ENCODE measurements at regions not wholly inside any gene's neighbourhood (a gene's known extent, or its start where the extent isn't known, plus 50 kb on each side); places are given as distances from the start of the nearest gene placed in this dataset.
A peak's percentile ranks its signal among the peaks of the same experiment; 100 is the strongest.

DNA sequence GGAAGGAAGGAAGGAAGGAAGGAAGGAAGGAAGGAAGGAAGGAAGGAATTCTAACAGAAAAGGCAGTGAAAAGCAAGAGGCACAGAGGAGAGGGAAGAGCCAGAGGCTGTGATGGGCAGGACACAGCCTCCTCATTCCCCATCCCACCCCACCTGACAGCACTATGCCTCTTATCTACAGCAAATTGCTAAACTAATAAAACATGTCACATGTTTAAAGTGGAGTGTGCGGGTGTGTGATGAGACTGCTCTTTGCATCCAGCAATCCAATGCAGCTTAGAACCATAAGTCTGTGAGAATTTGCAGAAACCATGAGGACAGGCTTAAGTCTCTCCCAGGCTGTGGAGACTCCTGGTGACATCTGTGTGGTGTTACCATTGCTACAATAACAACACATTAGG lies 108.4 kb upstream of the ALK start:
- Mint-ChIP-seq H3K4me1 (no peaks in the 10 kb centered on the region), H3K27ac (no peak overlapping the region), H3K27me3 (peaks cover 6% of the 10 kb centered on the region), H3K9me3 (ENCODE audit: low read depth) (no peaks in the 10 kb centered on the region), H3K4me3 (no peak overlapping the region), H3K36me3 (ENCODE audit: low read depth) (no peaks in the 10 kb centered on the region)
- ChIA-PET CTCF (no interaction called here), POLR2A (no interaction called here)
- no peak for DNase-seq
- intact Hi-C loops (cut with DNase I, micrococcal nuclease), result loop anchor here in 1 of 2 experiments (5.0 kb wide), 1 partner anchor 108 kb away; the partner anchor contains the start of gene ALK
- no peak for ATAC-seq

DNA sequence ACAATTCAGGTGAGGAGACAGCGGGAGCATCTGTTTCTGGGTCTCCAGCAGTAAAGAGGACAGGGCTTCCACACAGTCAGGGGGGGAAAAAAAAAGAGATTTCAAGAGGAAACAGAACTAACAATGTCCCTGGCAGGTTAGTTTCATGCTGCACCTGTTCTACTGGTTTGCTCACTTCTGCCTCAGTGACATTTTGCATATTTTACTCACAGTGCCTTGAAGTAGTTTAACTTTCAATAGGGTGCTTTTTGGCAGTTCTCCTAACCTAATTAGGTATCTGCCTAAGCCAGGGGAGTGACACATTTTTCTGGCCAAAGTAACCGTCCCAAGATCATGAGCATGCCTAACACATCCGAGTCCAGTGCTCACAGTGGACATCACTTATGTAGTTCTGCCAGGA lies 109.0 kb upstream of the ALK start:
- Mint-ChIP-seq H3K36me3 (ENCODE audit: low read depth) (no peaks in the 10 kb centered on the region), H3K4me1 (no peaks in the 10 kb centered on the region), H3K9me3 (ENCODE audit: low read depth) (no peaks in the 10 kb centered on the region), H3K27ac (no peak overlapping the region), H3K4me3 (no peak overlapping the region), H3K27me3 (peaks cover 6% of the 10 kb centered on the region)
- intact Hi-C loops (cut with DNase I, micrococcal nuclease), result no loop called here
- POLR2A ChIA-PET, result no interaction called here
- ATAC-seq (no peak), DNase-seq (no peak)
- CTCF ChIA-PET, result interaction anchor here (0.9 kb wide), 1 partner anchor 108 kb away, joined by 5 read pairs; no protein-coding TSS in a partner anchor

DNA sequence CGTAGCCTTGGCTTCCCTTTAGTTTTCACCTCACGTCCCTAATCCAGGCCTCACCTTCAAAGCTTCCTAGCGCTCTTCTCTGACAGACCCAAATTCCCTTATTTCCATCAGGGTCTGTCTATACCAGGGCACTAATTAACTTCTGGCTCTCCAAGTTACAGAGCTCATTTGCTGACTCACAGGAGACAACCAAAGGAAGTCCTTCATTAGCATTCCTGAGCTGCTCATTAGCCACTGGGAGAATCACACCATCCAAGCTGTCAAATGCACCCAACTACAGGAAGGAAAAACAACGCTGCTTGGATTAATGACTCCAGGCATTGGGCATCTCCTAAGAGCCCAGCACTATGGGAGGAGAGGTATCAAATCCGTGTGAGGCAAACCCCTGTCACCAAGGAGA lies 109.8 kb upstream of the ALK start:
- CTCF ChIA-PET, result interaction anchor here (0.9 kb wide), 1 partner anchor 109 kb away, joined by 5 read pairs; no protein-coding TSS in a partner anchor
- intact Hi-C loops (cut with DNase I, micrococcal nuclease), result no loop called here
- POLR2A ChIA-PET, result no interaction called here

DNA sequence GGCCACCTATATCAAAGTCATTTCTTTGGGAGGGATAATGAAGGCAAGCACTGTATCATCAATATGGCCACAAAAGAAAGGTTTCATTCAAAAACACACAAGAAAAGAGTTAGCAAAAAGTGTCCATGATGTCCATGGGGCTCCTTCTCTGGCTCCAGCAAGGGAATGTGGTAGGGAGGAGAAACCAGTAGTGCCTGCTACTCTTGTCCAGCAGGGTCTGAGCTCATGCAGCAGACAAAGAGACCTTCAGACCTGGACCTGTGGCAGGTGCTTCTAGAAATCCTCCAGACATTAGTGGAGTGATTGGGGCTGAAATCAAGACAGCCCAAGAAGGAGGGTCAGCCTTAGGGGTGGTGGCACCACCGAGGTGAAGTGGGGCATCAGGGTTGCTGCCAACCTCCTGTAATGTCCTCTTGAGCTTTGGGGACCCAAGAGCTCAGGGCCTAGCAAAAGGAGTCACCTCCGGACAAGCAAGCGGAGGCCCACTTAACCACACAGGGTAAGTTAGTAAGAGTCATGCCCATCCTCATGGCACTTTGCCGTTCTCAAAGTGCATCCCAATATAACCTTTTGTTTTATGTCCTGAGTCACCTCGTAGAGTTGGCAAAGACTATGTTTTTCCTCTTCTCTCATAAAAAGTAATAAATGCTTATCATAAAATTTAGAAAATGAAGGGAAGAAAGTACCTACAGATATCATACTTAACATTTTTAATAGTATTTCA lies 112.6 kb upstream of the YPEL5 start:
- H3K27me3 Mint-ChIP-seq, result peaks cover 13% of the 10 kb centered on the region
- ChIA-PET POLR2A (no interaction called here), CTCF (no interaction called here)
- no peaks in the 10 kb centered on the region for H3K9me3 Mint-ChIP-seq (ENCODE audit: low read depth)
- no peaks in the 10 kb centered on the region for H3K36me3 Mint-ChIP-seq (ENCODE audit: low read depth)
- no peaks in the 10 kb centered on the region for H3K4me1 Mint-ChIP-seq
- no peak for DNase-seq
- ATAC-seq, result no peak
- intact Hi-C loops (cut with DNase I, micrococcal nuclease), result no loop called here
- H3K27ac Mint-ChIP-seq, result no peak overlapping the region
- no peak overlapping the region for H3K4me3 Mint-ChIP-seq

More for the DNA sequence above, 109.8 kb upstream of the ALK start:
- DNase-seq (no peak), ATAC-seq (no peak)
- Mint-ChIP-seq H3K27me3 (peaks cover 6% of the 10 kb centered on the region), H3K36me3 (ENCODE audit: low read depth) (no peaks in the 10 kb centered on the region), H3K27ac (no peak overlapping the region), H3K4me3 (no peak overlapping the region), H3K9me3 (ENCODE audit: low read depth) (no peaks in the 10 kb centered on the region), H3K4me1 (no peaks in the 10 kb centered on the region)

DNA sequence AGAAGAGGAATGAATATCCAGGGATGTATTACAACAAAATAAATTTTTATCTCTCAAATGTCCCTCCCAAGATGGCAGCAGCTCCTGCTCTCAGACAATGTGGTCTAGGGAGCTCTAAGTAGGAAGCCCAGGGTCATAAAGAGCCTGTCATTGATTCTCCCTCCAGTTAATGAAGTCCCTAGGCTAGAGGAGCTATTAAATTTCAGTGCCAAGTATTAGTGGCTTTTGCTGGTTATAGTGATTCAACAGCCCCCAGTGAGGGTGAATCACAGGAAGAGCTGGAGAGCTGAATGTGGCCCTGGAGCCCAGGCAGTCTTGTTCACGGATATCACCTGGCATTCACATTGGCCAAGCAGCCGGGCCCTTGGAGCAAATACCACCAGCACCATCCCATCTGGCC lies 109.8 kb upstream of the YPEL5 start:
- H3K4me1 Mint-ChIP-seq, result peaks cover 7% of the 10 kb centered on the region
- H3K27ac Mint-ChIP-seq, result no peak overlapping the region
- peaks cover 16% of the 10 kb centered on the region for H3K27me3 Mint-ChIP-seq
- no peak for DNase-seq
- H3K36me3 Mint-ChIP-seq (ENCODE audit: low read depth), result no peaks in the 10 kb centered on the region
- no peak for ATAC-seq
- CTCF ChIA-PET, result interaction anchor here (2.0 kb wide), 1 partner anchor 12 kb away, joined by 6 read pairs; no protein-coding TSS in a partner anchor
- H3K9me3 Mint-ChIP-seq (ENCODE audit: low read depth), result no peaks in the 10 kb centered on the region
- intact Hi-C loops (cut with DNase I, micrococcal nuclease), result no loop called here
- POLR2A ChIA-PET, result no interaction called here
- H3K4me3 Mint-ChIP-seq, result no peak overlapping the region

DNA sequence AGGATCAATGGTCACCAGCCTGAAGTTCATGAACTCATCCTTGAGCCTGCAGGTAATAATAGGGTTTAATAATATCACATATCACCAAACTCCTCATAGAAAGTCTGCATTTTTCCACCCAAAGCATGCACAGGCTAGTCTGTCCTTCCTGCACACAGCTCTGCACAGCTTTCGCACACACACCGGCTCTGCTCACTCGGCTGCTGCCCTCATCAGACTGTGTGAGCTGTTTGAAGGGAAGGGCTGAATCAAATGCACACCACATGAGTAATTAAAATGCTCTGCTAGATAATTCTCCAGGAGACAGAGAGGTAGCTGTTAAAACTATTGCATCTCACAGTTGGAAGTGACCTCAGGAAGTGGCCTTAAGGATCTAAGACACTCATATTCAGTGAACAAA lies 108.4 kb upstream of the YPEL5 start:
- CTCF ChIA-PET, result interaction anchor here (0.5 to 0.6 kb wide), 2 partner anchors 23 to 730 kb away, joined by 3 to 4 read pairs; no protein-coding TSS in a partner anchor
- intact Hi-C loops (cut with DNase I, micrococcal nuclease), result no loop called here
- no peaks in the 10 kb centered on the region for H3K9me3 Mint-ChIP-seq (ENCODE audit: low read depth)
- peaks cover 23% of the 10 kb centered on the region for H3K27me3 Mint-ChIP-seq
- DNase-seq (no peak), ATAC-seq (no peak)
- no peak overlapping the region for H3K27ac Mint-ChIP-seq
- H3K4me3 Mint-ChIP-seq, result no peak overlapping the region
- POLR2A ChIA-PET, result no interaction called here
- H3K36me3 Mint-ChIP-seq (ENCODE audit: low read depth), result no peaks in the 10 kb centered on the region
- H3K4me1 Mint-ChIP-seq, result peaks cover 7% of the 10 kb centered on the region

DNA sequence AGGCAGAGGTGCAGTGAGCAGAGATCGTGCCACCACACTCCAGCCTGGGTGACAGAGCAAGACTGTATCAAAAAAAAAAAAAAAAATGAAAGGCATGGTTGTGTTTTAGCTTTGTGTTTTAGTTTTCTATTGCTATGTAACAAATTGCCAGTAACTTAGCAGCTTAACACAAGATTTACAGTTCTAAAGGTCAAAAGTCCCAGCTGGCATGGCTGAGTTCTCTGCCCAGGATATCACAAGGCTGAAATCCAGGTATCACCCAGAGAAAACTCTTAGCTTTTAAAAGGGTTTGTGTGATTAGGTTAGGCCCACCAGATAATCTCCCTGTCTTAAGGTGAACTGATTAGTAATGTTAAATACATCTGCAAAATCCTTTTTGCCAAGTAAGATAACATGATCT lies 107.7 kb upstream of the YPEL5 start:
- DNase-seq (no peak), ATAC-seq (no peak)
- Mint-ChIP-seq H3K36me3 (ENCODE audit: low read depth) (no peaks in the 10 kb centered on the region), H3K4me1 (peaks cover 7% of the 10 kb centered on the region), H3K9me3 (ENCODE audit: low read depth) (no peaks in the 10 kb centered on the region), H3K27ac (no peak overlapping the region), H3K27me3 (peaks cover 24% of the 10 kb centered on the region), H3K4me3 (no peak overlapping the region)
- intact Hi-C loops (cut with DNase I, micrococcal nuclease), result no loop called here
- POLR2A ChIA-PET, result no interaction called here
- CTCF ChIA-PET, result interaction anchor here (1.2 kb wide), 1 partner anchor 33 kb away, joined by 3 read pairs; no protein-coding TSS in a partner anchor

DNA sequence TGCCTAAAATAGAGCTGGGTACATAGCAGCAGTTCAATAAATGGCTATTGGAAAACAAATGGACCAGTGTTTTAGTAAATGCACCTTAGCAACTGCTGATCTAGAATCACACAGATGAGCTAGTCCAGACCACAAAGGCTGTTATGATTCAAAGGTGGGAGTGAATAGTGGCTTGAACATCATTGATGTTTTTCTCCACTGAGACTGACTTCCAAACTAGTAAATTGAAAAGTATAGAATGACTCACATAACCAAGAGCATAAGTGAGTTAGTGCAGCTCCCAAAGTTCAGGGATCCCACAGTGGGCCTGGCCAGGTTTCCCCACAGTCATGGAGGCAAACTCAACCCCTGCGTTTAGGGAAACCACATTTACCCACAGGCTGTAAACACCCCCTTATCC lies 106.7 kb upstream of the YPEL5 start:
- CTCF ChIA-PET, result interaction anchor here (1.2 kb wide), 1 partner anchor 32 kb away, joined by 3 read pairs; no protein-coding TSS in a partner anchor
- ATAC-seq (peak; percentile 95), DNase-seq (peak; percentile 25)

DNA sequence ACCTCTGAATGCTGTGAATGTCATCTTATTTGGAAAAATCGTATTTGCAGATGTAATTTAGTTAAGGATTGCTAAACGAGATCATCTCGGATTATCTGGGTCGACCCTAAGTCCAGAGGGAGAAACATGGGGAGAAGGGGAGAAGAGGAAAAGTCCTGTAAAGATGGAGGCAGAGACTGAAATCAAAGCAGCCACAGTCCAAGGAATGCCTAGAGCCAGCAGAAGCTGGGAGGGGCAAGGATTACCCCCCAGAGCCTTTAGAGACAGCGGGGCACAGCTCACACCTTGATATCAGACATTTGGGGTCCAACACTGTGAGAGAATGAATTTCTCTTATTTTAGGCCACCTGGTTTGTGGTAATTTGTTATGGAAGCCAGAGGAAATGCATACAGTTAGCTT lies 104.9 kb upstream of the YPEL5 start:
- POLR2A ChIA-PET, result no interaction called here
- peaks cover 7% of the 10 kb centered on the region for H3K4me1 Mint-ChIP-seq

More for the DNA sequence above, 106.7 kb upstream of the YPEL5 start:
- no peak overlapping the region for H3K4me3 Mint-ChIP-seq
- no peaks in the 10 kb centered on the region for H3K36me3 Mint-ChIP-seq (ENCODE audit: low read depth)
- H3K27me3 Mint-ChIP-seq, result peaks cover 26% of the 10 kb centered on the region
- H3K27ac Mint-ChIP-seq, result no peak overlapping the region
- intact Hi-C loops (cut with DNase I, micrococcal nuclease), result no loop called here
- no peaks in the 10 kb centered on the region for H3K9me3 Mint-ChIP-seq (ENCODE audit: low read depth)
- peaks cover 7% of the 10 kb centered on the region for H3K4me1 Mint-ChIP-seq
- POLR2A ChIA-PET, result interaction anchor here (0.8 kb wide), 1 partner anchor 106 kb away, joined by 3 read pairs; the partner anchor contains the start of gene YPEL5

DNA sequence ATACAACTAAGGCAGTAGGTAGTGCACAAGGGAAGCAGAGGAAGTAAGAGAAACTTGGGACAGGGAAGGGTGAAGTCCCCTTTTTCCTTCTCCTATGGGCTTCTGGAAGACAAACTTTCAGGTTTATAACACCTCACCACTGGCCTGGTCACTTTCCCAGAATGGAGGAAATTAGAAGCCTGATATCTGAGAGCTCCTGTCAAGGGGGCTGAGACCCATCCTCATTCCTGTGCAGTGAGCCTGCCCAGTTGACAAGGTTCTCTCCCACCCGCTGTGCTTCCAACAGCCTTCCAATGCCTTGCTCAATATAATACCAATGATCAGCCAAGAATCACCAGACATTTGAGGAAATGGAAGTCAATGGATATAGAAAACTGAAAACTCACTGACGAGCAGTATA lies 100.4 kb upstream of the YPEL5 start:
- intact Hi-C loops (cut with DNase I, micrococcal nuclease), result no loop called here
- no peak for ATAC-seq
- DNase-seq, result no peak
- H3K27ac Mint-ChIP-seq, result no peak overlapping the region
- ChIA-PET POLR2A (no interaction called here), CTCF (no interaction called here)
- no peaks in the 10 kb centered on the region for H3K4me1 Mint-ChIP-seq
- no peaks in the 10 kb centered on the region for H3K9me3 Mint-ChIP-seq (ENCODE audit: low read depth)
- H3K36me3 Mint-ChIP-seq (ENCODE audit: low read depth), result no peaks in the 10 kb centered on the region
- H3K4me3 Mint-ChIP-seq, result no peak overlapping the region
- peaks cover 26% of the 10 kb centered on the region for H3K27me3 Mint-ChIP-seq

More for the DNA sequence above, 104.9 kb upstream of the YPEL5 start:
- Mint-ChIP-seq H3K9me3 (ENCODE audit: low read depth) (no peaks in the 10 kb centered on the region), H3K4me3 (no peak overlapping the region), H3K36me3 (ENCODE audit: low read depth) (no peaks in the 10 kb centered on the region), H3K27me3 (peaks cover 31% of the 10 kb centered on the region), H3K27ac (no peak overlapping the region)
- no peak for ATAC-seq
- DNase-seq, result no peak
- CTCF ChIA-PET, result interaction anchor here (1.2 to 1.3 kb wide), 2 partner anchors 51 to 118 kb away, joined by 3 to 6 read pairs; no protein-coding TSS in a partner anchor
- intact Hi-C loops (cut with DNase I, micrococcal nuclease), result no loop called here

DNA sequence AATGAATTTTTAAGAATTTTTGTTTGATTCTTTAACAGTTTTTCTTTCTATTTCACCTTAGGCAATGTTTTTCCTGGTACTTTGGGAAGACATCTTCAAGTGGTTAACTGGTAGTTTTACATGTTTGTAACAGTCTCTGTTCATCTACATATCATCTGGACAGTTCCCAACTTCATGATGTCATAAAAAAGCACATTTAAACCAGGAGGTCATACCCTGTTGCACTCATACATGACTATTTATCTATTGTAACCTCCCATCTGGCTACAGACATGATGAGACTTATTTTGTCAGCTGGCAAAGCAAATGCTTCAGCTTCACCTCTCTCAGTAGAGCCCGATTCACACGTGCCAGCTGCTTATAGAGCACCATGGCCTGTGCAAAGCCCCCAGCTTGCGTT lies 99.8 kb upstream of the YPEL5 start:
- no peaks in the 10 kb centered on the region for H3K4me1 Mint-ChIP-seq
- no peaks in the 10 kb centered on the region for H3K36me3 Mint-ChIP-seq (ENCODE audit: low read depth)
- no peak overlapping the region for H3K4me3 Mint-ChIP-seq
- ATAC-seq, result no peak
- no peak overlapping the region for H3K27ac Mint-ChIP-seq
- peaks cover 27% of the 10 kb centered on the region for H3K27me3 Mint-ChIP-seq
- POLR2A ChIA-PET, result no interaction called here
- intact Hi-C loops (cut with DNase I, micrococcal nuclease), result no loop called here
- no peak for DNase-seq
- no peaks in the 10 kb centered on the region for H3K9me3 Mint-ChIP-seq (ENCODE audit: low read depth)
- CTCF ChIA-PET, result no interaction called here

DNA sequence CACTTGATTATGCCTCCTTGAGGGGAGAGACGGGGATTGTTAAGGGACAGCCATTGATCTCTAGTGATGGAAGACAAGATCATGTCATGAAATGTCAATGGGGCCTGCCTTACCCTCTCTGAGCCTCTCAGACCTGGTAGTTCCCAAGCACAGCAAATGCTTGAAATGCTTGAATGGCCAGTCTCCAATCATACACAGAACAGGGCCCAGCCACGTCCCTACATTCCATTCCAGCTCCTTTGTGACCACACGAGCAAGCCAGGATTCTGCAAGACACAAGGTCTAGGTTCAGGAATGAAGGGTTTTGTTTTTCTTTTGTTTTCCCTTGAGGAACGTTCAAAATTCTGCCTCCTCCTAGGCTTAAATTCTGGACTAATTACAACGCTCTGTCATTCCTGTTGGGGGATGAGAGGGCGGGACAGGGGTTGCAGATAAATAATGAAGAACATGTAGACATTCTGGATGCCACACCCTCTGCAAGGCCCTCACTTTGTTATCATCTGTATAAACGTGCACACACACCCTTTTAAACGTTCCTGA lies 98.1 kb upstream of the YPEL5 start:
- no peaks in the 10 kb centered on the region for H3K4me1 Mint-ChIP-seq

More for the DNA sequence above, 98.1 kb upstream of the YPEL5 start:
- no peak for ATAC-seq
- DNase-seq, result no peak
- ChIA-PET POLR2A (no interaction called here), CTCF (no interaction called here)
- intact Hi-C loops (cut with DNase I, micrococcal nuclease), result no loop called here
- H3K36me3 Mint-ChIP-seq (ENCODE audit: low read depth), result no peaks in the 10 kb centered on the region
- no peaks in the 10 kb centered on the region for H3K9me3 Mint-ChIP-seq (ENCODE audit: low read depth)
- H3K4me3 Mint-ChIP-seq, result no peak overlapping the region
- H3K27me3 Mint-ChIP-seq, result peaks cover 27% of the 10 kb centered on the region
- H3K27ac Mint-ChIP-seq, result no peak overlapping the region

All from activated CD4-positive, alpha-beta T cell treated with anti-CD3 and anti-CD28 coated beads for 36 hours (primary cell).